Karpas-422 (cell line): ENCODE measurements at regions not wholly inside any gene's neighbourhood (a gene's known extent, or its start where the extent isn't known, plus 50 kb on each side); places are given as distances from the start of the nearest gene placed in this dataset.

Experiments
- DNase-seq: peaks from one replicate; pipeline ENCODE4 v3.0.0-alpha.2; 2015
- H2AFZ ChIP-seq: fragments of 200-600 bp; sonication (generic); 2 replicates; pipeline ENCODE4 v1.6.1; 2014; ENCODE audit warnings: antibody characterized with exemption, low read length, mixed read lengths
- H3K27ac ChIP-seq: fragments of 200-600 bp; sonication (generic); 2 replicates; pipeline ENCODE4 v1.5.1; 2014; ENCODE audit warnings: mild to moderate bottlenecking, low read length, moderate library complexity
- H3K27me3 ChIP-seq: fragments of 200-600 bp; sonication (generic); 2 replicates; pipeline ENCODE4 v1.6.1; 2014; ENCODE audit warnings: low read length, mixed read lengths
- H3K36me3 ChIP-seq: fragments of 200-600 bp; sonication (generic); 2 replicates; pipeline ENCODE4 v1.6.1; 2014; ENCODE audit warnings: low read length, mixed read lengths; ENCODE audit not compliant: insufficient read depth
- H3K4me1 ChIP-seq: fragments of 200-600 bp; sonication (generic); 2 replicates; pipeline ENCODE4 v1.6.1; 2014; ENCODE audit warnings: mild to moderate bottlenecking, low read length, mixed read lengths
- H3K4me2 ChIP-seq: fragments of 200-600 bp; sonication (generic); 2 replicates; pipeline ENCODE4 v1.6.1; 2014; ENCODE audit warnings: low read length, low read depth, mild to moderate bottlenecking; ENCODE audit not compliant: poor library complexity, severe bottlenecking
- H3K4me3 ChIP-seq: fragments of 200-600 bp; sonication (generic); 2 replicates; pipeline ENCODE4 v1.5.1; 2014; ENCODE audit warnings: mild to moderate bottlenecking, antibody characterized with exemption, low read length, mixed read lengths
- H3K79me2 ChIP-seq: fragments of 200-600 bp; sonication (generic); 2 replicates; pipeline ENCODE4 v1.6.1; 2014; ENCODE audit warnings: mild to moderate bottlenecking, low read length, mixed read lengths
- H3K9ac ChIP-seq: fragments of 200-600 bp; sonication (generic); 2 replicates; pipeline ENCODE4 v1.6.0; 2014; ENCODE audit warnings: low read length
- H3K9me2 ChIP-seq: fragments of 200-600 bp; sonication (generic), shearing (Covaris generic); replicated peaks from 2 replicates; pipeline ENCODE4 v1.6.0; 2014; ENCODE audit warnings: mild to moderate bottlenecking, low read length, moderate library complexity; ENCODE audit not compliant: insufficient read depth
- H3K9me3 ChIP-seq: fragments of 300-700, 200-600 bp; sonication (generic); 2 replicates; pipeline ENCODE4 v1.6.1; 2014; ENCODE audit warnings: low read length, mixed read lengths
- H4K20me1 ChIP-seq: fragments of 200-600 bp; sonication (generic); 2 replicates; pipeline ENCODE4 v1.6.1; 2014; ENCODE audit warnings: mild to moderate bottlenecking, antibody characterized with exemption, low read length, low read depth; ENCODE audit not compliant: insufficient read depth

DNA sequence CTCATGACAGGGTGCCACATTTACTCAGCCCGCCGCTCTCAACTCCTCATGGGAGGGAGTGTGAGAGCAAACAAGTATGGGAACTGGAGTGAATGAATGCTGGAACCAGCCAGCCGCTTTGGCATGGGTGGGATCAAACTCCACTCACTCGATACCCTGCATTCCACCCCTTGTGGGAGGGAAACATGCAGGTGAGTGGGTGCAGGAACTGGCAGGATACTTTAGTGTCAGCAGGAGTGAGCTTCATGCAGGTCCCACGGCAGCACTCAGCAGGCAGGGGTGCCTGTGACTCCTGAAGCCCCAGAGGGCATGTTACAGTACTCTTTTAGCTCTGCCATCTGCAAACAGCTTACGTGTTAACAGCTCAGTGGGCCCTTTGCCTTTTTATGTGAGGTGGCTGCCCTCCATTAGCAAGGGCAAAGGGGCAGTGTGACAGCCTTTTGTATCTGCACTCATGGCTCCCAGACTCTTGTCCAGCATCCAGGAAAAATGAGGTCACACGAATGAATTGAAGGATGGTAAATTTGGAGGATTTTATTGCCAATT lies 433.2 kb upstream of the NMUR2 start:
- Histone ChIP-seq H3K9ac (no peak overlapping the region), H2AFZ (no peak overlapping the region), H3K4me3 (no peak overlapping the region), H3K27ac (no peak overlapping the region), H3K4me1 (no peaks in the 10 kb centered on the region), H3K36me3 (no peaks in the 10 kb centered on the region), H3K79me2 (no peaks in the 10 kb centered on the region), H4K20me1 (no peaks in the 10 kb centered on the region), H3K4me2 (no peak overlapping the region), H3K27me3 (no peaks in the 10 kb centered on the region), H3K9me2 (no peaks in the 10 kb centered on the region), H3K9me3 (no peaks in the 10 kb centered on the region)
- DNase-seq = no peak

DNA sequence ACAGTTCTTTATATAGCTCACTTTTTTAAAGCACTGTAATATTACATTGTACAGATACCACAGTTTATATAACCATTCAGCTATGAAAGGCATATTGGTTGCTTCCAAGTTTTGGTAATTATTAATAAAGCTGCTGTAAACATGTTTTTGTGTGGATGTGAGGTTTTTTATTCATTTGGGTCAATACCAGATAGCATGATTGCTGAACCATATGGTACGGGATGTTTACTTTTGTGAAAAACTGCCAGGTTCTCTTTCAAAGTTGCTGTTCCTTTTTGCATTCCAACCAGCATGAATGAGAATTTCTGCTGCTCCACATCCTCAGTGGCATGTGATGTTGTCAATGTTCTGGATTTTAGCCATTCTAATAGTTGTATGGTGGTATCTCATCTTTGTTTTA lies 439.6 kb upstream of the NMUR2 start:
- no peak overlapping the region for H3K9ac ChIP-seq
- 0 out of 2 replicates have a peak, but pooled peaks cover 3% of the 10 kb centered on the region for H3K9me2 ChIP-seq
- no peaks in the 10 kb centered on the region for H4K20me1 ChIP-seq
- H3K4me2 ChIP-seq = no peak overlapping the region
- H3K4me3 ChIP-seq = no peak overlapping the region
- no peaks in the 10 kb centered on the region for H3K79me2 ChIP-seq
- no peak for DNase-seq
- H3K9me3 ChIP-seq = no peaks in the 10 kb centered on the region
- no peak overlapping the region for H2AFZ ChIP-seq
- H3K4me1 ChIP-seq = no peaks in the 10 kb centered on the region
- no peaks in the 10 kb centered on the region for H3K27me3 ChIP-seq
- no peak overlapping the region for H3K27ac ChIP-seq
- no peaks in the 10 kb centered on the region for H3K36me3 ChIP-seq

DNA sequence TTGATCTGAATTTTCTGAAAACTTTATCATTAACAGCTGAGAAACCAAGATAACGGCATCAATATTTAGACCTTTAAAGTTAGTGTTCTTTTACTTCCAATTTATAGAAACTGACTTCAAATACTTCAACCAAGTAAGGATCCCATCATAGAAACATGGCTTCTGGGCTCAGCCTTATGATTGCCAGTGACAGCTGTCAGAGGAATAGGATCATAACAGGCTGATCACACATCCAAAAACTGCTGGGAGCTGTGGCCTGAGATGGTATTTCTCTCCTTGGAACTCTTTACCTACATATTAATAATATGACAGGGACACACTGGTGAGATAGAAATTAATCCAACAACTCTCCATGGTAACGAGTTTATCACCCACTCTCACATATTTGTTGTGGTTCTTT lies 448.3 kb upstream of the NMUR2 start:
- Histone ChIP-seq H3K27me3 (no peaks in the 10 kb centered on the region), H3K79me2 (no peaks in the 10 kb centered on the region), H3K9ac (no peak overlapping the region), H3K27ac (no peak overlapping the region), H3K9me2 (no peaks in the 10 kb centered on the region), H3K4me1 (no peaks in the 10 kb centered on the region), H3K9me3 (no peaks in the 10 kb centered on the region), H3K36me3 (no peaks in the 10 kb centered on the region), H4K20me1 (no peaks in the 10 kb centered on the region), H3K4me2 (no peak overlapping the region), H2AFZ (no peak overlapping the region), H3K4me3 (no peak overlapping the region)
- DNase-seq = no peak

DNA sequence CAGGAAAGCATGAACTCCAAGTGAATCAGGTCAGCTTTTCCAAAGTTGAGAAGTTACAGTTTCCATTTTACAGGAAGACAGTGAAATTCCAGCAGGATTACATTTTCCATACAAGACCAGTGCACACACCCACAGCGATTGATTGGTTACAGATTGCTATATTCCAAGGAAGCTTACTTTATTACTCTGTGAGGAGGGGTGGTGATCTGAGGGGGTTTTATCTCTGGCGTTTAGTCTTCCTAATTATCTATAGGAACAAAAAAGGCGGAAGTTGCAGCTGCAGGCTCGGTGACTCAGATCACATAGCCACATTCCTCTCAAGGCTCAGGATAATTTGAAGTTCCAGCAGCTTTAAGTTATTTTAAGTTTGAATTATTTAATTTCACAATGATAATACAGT lies 450.4 kb upstream of the NMUR2 start:
- Histone ChIP-seq H3K4me1 (no peaks in the 10 kb centered on the region), H3K79me2 (no peaks in the 10 kb centered on the region), H3K4me2 (no peak overlapping the region), H2AFZ (no peak overlapping the region), H3K9ac (no peak overlapping the region), H3K9me2 (no peaks in the 10 kb centered on the region), H3K9me3 (no peaks in the 10 kb centered on the region), H4K20me1 (no peaks in the 10 kb centered on the region), H3K4me3 (no peak overlapping the region), H3K27me3 (no peaks in the 10 kb centered on the region), H3K27ac (no peak overlapping the region), H3K36me3 (no peaks in the 10 kb centered on the region)
- DNase-seq = no peak

DNA sequence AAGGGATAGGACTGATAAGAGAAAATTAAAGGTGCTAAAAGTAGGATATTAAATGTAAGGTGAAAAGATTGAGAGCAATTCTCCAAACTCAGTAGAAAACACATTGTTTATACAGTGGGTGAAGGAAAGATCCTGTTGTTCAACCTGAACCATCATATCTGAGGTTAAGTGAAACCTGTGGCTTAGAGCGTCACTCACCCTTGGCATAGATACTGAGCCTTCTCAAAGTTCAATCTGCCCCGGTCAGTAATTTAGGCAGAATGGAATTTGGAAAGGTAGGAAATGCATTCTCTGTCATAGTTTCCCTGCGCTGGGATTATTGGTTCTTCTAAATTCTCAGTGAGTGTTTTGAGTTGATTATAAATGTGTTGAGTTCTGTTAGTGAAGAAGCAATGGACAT lies 456.2 kb upstream of the NMUR2 start:
- Histone ChIP-seq H3K4me1 (no peaks in the 10 kb centered on the region), H3K27me3 (no peaks in the 10 kb centered on the region), H3K9me3 (no peaks in the 10 kb centered on the region), H3K36me3 (no peaks in the 10 kb centered on the region), H2AFZ (no peak overlapping the region), H3K9me2 (no peaks in the 10 kb centered on the region), H3K9ac (no peak overlapping the region), H3K4me2 (no peak overlapping the region), H4K20me1 (no peaks in the 10 kb centered on the region), H3K4me3 (no peak overlapping the region), H3K27ac (no peak overlapping the region), H3K79me2 (no peaks in the 10 kb centered on the region)
- DNase-seq = no peak

DNA sequence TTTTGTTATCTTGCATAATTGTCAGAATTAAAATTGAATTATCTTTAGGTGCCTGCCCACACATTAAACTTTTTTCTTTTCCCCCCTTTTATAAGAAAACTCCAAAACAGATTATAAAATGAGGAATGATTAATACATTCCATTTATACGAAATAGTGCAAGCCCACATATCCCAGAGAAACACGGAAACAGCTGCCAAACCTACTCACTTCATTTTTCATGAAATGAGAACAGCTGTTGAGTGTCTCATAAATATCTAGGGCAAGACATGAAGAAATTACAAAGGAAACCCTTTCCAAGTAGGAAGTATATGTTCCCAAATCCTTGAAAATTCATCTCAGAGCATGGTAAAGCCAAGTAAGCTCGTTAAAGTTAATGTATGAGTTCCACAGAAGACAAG lies 459.4 kb upstream of the NMUR2 start:
- Histone ChIP-seq H3K4me2 (no peak overlapping the region), H3K9me3 (peaks cover 3% of the 10 kb centered on the region; the same call in 1 of the 2 replicates), H4K20me1 (no peaks in the 10 kb centered on the region), H3K36me3 (no peaks in the 10 kb centered on the region), H2AFZ (no peak overlapping the region), H3K9ac (no peak overlapping the region), H3K27me3 (no peaks in the 10 kb centered on the region), H3K4me3 (no peak overlapping the region), H3K4me1 (peaks cover 10% of the 10 kb centered on the region), H3K79me2 (no peaks in the 10 kb centered on the region), H3K9me2 (no peaks in the 10 kb centered on the region), H3K27ac (no peak overlapping the region)
- DNase-seq = no peak

DNA sequence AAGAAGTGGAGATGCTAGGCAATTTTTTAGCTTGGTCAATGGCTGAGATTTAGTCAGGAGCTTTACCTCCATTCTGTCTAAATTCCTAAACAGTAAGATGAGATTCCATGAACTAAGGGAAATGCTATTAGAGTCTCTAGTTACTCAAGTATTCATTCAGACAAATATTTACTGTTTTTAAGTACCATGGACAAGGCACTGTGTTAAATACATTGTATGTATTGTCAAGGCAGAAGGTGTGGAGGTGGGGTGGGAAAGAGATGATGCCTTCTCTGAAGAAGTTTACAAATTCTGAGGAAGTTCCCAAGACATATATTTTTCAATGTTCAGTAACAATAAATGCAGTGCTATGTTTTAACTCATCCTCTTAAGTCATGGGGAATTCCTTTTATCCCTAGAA lies 459.9 kb upstream of the NMUR2 start:
- Histone ChIP-seq H3K4me1 (peaks cover 10% of the 10 kb centered on the region), H3K9ac (no peak overlapping the region), H3K9me3 (peaks cover 3% of the 10 kb centered on the region; the same call in 1 of the 2 replicates), H3K4me2 (no peak overlapping the region), H3K79me2 (no peaks in the 10 kb centered on the region), H3K9me2 (no peaks in the 10 kb centered on the region), H3K27me3 (no peaks in the 10 kb centered on the region), H3K4me3 (no peak overlapping the region), H2AFZ (no peak overlapping the region), H4K20me1 (no peaks in the 10 kb centered on the region), H3K36me3 (no peaks in the 10 kb centered on the region), H3K27ac (no peak overlapping the region)
- no peak for DNase-seq

DNA sequence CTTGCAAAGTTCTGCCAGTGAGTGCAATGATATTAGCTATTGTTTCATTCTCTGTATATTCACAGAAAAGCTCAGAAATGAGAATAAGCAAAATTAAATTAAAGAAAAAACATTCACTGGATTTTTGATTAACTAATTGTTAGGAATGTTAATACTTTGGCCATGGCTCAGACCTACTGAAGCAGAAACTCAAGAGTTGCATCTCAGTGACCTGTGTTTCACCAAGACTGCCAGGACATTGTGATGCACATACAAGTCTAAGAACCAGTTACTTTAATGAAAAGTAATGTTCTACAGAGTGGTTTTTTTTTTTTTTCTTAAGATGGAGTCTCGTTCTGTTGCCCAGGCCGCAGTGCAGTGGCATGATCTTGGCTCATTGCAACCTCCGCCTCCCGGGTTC lies 464.9 kb upstream of the NMUR2 start:
- Histone ChIP-seq H3K9me2 (no peaks in the 10 kb centered on the region), H4K20me1 (no peaks in the 10 kb centered on the region), H3K4me1 (peaks cover 10% of the 10 kb centered on the region), H3K9me3 (peaks cover 3% of the 10 kb centered on the region; the same call in 1 of the 2 replicates), H2AFZ (no peak overlapping the region), H3K79me2 (no peaks in the 10 kb centered on the region), H3K36me3 (no peaks in the 10 kb centered on the region), H3K27ac (no peak overlapping the region), H3K4me2 (no peak overlapping the region), H3K27me3 (no peaks in the 10 kb centered on the region), H3K4me3 (no peak overlapping the region), H3K9ac (no peak overlapping the region)
- no peak for DNase-seq

DNA sequence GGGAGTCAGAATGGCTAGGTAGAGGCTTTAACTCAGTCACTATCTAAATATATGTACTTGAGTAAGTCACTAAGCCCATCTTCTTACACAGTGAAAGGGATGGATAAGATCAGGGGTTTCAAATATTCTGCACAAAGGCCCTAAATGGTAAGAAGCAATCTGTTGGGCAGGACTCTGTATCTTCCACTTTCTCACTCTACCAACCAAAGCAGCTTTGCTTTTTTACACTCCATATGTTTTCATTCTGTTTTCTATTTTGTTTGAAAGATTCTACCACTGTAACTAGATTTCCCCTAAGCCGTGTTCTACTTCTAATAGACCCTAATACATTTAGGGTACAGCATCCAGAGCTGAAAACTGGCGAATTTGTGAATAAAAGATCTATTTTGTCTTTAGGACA lies 477.5 kb upstream of the NMUR2 start:
- H3K9ac ChIP-seq = no peak overlapping the region
- no peak overlapping the region for H3K27ac ChIP-seq
- no peak overlapping the region for H3K4me3 ChIP-seq
- H3K4me1 ChIP-seq = no peaks in the 10 kb centered on the region
- DNase-seq = no peak
- H2AFZ ChIP-seq = no peak overlapping the region
- no peaks in the 10 kb centered on the region for H3K9me3 ChIP-seq
- no peaks in the 10 kb centered on the region for H4K20me1 ChIP-seq
- H3K27me3 ChIP-seq = no peaks in the 10 kb centered on the region
- no peak overlapping the region for H3K4me2 ChIP-seq
- H3K36me3 ChIP-seq = no peaks in the 10 kb centered on the region
- no peaks in the 10 kb centered on the region for H3K9me2 ChIP-seq
- H3K79me2 ChIP-seq = no peaks in the 10 kb centered on the region
